CMK (cell line): ENCODE measurements at regions not wholly inside any gene's neighbourhood (a gene's known extent, or its start where the extent isn't known, plus 50 kb on each side); places are given as distances from the start of the nearest gene placed in this dataset.

Experiments used
- DNase-seq: peaks from one replicate; pipeline ENCODE4 v3.0.0-alpha.2; 2010; ENCODE audit warnings: low read depth

DNA sequence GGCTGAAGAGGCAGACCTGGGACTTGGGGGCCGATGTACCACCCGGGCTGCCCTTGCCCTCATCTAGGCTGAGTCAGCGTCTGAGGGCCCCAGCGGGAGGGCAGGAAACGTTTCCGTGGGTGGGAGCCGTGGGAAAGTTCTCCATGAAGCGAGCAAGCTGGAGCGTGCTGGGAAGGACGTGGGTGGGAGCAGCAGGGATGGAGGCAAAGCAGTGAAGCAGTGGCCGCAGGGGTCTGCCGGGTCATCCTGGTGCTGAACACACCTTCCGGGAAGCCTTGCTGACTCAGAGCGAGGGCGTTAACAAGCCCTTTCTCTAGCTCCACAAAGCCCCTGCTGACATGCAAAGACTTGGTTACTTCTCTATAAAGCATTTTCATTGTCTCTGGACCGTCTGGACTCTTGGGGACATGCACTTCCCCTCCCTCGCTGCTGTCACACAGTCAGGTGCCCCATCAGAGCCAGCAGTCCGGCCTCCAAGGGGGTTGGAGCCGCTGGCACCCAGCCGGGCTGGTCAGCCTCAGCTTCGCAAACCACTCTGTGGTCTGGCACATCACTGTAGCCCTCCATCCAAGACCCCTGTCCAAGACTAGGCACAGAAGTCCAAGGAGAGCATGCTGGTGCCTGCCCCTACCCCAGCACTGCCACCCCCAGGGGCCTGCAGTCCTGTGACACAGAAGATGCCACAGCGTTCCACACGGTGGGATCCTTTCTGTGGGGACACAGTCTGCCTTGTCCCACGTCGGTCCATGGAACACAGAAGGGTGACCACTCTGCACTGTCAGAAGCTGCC is 115.1 kb upstream of the GPC1 start:
- DNase-seq = no peak

DNA sequence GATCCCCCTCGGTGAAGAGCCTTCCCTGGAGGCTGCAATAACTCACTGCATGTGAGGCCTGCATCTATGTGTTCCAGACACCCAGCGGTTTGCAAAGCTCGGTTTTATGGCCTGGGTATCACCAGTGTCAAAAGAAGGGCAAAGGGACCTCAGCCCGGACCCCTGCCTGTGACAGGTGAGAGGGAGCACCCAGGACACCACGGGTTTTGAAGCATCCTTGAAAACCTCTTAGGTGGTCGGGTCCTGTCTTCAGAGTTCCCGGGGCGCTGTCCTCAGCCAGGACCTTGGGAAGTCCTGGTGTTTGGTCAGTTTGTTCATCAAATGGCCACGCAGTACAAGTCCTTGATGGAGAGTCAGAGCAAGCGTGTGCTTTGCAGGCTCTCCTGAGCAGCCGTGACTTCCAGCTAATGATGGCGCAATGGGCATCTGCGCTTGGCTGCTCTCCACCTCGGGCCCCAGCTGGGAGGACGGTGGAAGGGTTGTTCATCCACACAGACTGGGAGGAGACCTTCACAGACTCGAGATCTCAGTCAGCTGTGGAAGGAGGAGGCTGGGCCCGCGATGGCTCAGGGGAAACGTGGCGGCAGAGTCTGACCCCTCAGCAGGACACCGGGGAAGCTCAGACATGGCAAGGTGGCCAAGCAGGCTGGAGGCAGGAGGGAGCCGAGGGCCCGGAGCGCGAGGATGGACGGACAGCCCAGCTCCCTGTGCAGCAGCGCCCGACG is 113.1 kb upstream of the GPC1 start:
- no peak for DNase-seq

DNA sequence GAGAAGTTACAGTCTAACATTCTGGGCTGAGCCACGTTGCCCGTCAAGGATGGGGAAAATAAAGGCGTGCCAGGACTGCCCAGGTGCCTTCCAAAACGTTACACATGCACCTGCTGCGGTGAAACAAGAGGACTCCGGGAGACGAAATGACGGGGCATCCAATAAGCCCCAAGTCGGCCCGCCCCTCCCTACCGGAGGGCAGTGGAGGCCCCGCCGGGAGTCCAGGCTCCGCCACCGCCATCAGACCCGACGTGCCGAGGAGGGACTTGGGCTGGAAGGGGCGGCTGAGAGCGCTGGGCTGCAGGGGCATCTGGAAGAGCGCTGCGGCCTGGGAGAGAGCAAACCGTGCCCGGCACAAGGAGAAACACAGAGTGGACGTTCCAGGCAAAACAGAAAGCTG is 112.5 kb upstream of the GPC1 start:
- DNase-seq = no peak

GRCh38 chr2:240323601-240324291 is 111.7 kb upstream of the GPC1 start:
- no peak for DNase-seq

DNA sequence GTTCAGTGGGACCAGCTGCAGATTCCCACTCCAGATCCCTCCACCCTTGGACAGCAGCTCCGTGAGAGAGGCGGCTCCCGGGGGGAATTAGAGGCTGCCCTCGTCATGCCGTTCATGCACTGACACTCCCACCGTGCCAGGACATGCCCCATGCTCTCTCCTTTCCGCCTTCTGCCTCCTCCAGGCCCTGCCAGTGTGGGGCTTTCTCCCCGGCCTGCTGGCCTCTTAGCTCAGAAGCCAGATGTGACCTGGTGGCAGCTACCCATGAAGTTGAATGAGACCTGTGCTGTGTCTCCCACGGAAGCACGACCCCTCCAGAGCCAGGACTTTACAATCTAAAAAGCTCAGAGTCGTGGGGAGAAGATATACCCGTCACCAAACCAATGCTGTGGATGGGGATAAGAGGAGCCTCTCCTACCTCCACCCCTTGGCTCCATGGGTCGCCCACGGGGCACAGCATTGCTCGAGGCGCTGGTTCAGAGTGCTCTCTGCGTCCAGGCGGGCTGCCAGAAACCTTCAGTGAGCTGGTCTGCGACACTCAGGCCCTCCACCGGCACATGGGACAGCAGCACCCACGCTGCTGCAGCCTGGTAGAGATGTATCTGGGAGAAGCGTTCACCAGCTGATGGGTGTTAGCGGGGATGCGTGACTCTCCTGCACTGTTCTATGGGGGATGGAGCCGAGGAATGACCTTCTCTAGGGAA is 111.0 kb upstream of the GPC1 start:
- DNase-seq = no peak

DNA sequence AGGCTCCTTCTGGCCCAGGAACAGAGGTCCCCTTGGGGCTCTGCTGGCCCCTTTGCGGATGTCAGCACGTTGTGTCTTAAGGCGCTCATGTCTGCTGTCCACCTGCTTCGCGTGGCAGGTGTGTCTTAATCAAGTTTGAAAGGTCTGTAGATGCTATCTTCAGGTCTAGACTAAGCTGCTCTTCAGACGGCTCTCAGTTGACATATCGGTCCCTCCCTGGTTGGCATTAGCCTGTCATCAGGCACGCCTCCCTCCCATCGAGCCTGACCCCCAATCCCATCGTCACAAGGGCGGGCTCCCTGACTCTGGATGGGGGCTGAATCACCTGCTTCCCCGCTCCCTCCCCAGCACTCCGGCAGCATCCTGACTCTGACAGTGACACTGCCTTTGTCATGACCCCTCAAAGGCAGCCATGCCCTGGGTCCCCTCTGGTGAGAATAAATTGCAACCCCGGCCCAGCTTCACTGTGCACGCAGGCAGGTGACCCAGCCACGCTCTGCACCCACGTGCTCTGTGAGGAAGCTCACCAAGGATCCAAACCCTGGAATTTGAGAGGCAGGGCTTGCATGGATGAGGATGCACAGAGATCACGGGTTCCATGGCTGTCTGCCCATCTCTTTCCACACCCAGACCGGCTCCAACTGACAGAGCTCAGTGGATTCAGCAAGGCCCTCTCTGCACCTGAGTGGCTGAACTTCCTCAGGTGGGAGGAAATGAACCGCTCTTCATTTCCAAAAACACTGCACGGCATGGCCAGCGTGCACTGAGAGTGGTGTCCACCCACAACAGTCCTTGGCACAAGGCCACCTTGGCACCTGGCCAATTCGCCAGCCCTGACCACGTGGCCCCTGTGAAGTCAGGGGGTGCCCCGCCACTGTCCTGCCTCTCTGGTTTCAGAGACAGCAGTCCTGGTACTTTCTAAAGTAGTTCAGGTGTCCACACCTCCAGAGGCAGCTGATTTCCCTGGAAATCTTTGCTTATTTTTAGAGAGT is 110.2 kb upstream of the GPC1 start:
- no peak for DNase-seq

DNA sequence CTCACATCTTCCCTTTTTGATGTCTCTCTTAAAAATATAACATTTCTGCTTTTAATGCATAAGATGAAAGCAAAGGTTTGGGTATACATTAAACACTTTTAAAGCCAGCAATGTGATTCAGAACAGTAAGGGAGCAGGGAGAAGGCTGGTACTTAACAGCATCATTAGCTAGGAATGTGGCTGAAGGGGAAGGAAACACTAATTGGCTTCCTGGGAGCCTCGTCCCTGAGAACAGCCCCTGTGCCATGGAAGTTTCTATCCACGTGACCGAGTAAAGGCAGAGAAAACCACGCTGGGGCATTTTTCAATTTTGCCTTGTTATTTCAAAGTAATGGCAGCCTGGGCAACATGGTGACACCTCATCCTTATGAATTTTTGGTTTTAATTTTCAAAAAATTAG is 109.2 kb upstream of the GPC1 start:
- no peak for DNase-seq

DNA sequence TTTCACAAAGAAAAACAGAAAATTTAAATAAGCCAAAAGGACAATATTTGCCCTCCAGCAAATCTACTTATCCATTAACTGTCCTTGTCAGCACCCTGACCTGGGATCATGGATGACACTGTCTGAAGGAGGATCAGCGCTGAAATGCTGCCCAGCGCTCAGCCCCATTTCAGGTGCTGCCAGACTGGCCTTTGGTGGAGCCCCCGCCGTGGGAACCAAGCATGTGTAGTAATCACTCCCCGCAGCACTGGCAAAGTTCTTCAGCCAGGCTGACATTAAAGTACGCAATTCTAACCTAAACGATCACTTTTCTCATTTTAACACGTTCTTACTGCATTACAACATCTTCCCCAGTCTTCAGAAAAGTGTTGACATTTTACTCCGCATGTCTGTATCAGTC is 108.6 kb upstream of the GPC1 start:
- DNase-seq = no peak

DNA sequence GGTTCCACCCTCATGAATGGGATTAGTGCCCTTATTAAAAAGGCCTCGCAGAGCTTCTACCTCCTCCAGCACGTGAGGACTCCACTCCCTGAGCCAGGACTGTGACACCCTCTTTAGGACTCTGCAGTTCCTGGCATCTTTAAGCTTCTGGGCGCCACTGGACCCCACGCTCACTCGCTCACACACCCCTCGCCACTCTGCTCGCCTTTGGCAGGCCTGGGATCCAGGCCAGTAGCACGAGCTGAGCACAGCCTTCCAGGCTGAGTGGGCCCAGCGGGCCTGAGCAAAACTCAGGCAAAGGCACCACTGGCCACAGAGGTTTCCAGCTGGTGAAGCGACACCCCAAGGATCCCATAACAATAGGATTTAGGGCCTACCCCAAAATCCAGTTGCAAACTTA is 107.9 kb upstream of the GPC1 start:
- DNase-seq = no peak

- DNase-seq = no peak
Measured at GRCh38 chr2:240328526-240328925, 106.9 kb upstream of the GPC1 start.

- DNase-seq = no peak
Measured at GRCh38 chr2:240329116-240329665, 106.3 kb upstream of the GPC1 start.

GRCh38 chr2:240329778-240330177 is 105.7 kb upstream of the GPC1 start:
- no peak for DNase-seq

DNA sequence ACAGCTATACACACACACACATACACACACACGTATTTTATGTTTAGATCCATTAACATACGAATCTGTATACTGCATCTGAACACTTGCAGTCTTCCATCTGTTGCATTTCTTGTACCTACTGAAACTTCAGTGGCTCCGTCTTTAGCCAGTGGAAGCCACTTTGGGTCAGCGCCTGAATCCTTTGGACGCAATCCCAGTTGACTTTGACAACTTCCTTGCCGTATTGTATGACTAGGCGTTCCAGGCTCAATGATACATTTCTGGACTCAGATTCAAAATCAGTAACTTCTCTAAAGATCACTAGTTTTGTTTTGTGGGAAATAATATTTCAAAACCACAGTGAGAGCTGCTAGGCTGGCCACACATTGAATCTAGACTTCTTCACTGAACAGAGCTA is 101.5 kb upstream of the GPC1 start:
- DNase-seq = no peak

DNA sequence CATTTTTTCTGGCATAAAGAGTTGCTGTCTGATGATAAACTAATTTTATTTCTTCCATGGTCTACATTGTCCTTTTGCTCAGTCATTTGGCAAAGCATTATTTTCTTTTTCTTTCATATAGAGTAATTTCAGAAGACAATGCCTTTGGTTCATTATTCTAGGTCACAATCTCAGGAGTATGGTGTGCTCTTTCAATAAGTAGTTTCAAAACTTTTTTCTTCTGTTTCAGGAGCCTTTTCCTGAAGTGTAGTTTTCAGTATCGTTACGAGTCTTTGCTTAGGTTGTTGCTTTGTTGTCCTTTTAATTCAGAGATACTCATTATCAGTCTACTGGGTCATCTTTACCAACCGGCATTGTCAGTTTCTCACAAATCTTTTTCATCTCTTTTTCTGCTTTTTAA is 100.4 kb upstream of the GPC1 start:
- DNase-seq = no peak

GRCh38 chr2:240336820-240337427 is 98.5 kb upstream of the GPC1 start:
- no peak for DNase-seq

DNA sequence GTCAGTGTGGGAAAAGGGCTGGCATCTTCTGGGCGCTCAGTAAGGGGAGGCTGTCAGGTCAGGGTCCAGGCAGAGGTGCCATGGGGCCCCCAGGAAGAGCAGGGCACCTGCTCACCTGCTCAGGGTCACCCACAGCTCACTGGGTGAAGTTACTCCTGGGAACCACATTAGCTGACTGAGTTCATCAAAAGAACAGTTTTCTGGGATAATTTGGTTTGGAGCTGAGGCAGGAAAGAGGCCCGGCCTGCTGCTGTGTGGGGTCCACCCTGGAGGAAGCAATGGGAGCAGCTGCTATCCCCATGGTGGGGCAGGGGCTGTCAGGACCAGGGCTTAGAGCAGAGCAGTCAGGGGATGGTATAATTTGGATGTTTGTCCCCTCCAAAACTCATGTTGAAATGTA is 97.2 kb upstream of the GPC1 start:
- no peak for DNase-seq

- no peak for DNase-seq
Measured at GRCh38 chr2:240339411-240340360, 95.8 kb upstream of the GPC1 start.

DNA sequence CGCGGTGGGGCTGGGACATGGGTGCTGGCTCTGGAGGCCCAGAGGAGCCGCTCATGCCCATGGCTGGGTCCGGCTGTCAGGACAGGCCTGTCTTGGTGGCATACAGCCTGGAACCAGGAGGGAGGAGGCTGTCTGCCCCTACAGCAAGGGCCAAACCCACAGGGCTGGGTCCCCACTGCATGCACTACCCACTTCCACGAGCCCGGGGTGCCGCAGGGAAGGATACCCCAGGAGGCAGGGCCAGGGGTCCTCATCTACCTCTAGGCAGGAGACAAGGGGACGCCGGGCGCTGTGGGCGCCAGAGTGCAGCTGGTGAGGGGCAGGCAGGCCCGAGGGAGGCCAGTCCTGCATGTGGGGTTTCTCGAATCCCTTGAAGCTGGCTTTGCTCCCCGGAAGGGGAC is 95.1 kb upstream of the GPC1 start:
- no peak for DNase-seq

GRCh38 chr2:240341064-240341463 is 94.4 kb upstream of the GPC1 start:
- no peak for DNase-seq
